ENCODE measurements at regions not wholly inside any gene's neighbourhood (a gene's known extent, or its start where the extent isn't known, plus 50 kb on each side); places are given as distances from the start of the nearest gene placed in this dataset.

- TF ChIP-seq POLR2A (IDR thresholded peaks at IDR 0.05) (no peak), CTCF (IDR thresholded peaks at IDR 0.05 in 4 of 5, conservative IDR thresholded peaks at IDR 0.05 in 1 of 5) (no peak)
Measured at GRCh38 chr2:228689053-228689452, 507.6 kb upstream of the SPHKAP start.
